ENCODE measurements at regions not wholly inside any gene's neighbourhood (a gene's known extent, or its start where the extent isn't known, plus 50 kb on each side); places are given as distances from the start of the nearest gene placed in this dataset.
"Not testable (repeated sequence)": the region's sequence is repeated elsewhere in the genome, so short reads cannot be mapped to it uniquely, and the experiment has no call there.

- no peak for DNase-seq
Measured at GRCh38 chr5:155619688-155620087, 606.1 kb downstream of the KIF4B start.

GRCh38 chr5:155620821-155621410 is 607.4 kb downstream of the KIF4B start:
- no peak for DNase-seq

DNA sequence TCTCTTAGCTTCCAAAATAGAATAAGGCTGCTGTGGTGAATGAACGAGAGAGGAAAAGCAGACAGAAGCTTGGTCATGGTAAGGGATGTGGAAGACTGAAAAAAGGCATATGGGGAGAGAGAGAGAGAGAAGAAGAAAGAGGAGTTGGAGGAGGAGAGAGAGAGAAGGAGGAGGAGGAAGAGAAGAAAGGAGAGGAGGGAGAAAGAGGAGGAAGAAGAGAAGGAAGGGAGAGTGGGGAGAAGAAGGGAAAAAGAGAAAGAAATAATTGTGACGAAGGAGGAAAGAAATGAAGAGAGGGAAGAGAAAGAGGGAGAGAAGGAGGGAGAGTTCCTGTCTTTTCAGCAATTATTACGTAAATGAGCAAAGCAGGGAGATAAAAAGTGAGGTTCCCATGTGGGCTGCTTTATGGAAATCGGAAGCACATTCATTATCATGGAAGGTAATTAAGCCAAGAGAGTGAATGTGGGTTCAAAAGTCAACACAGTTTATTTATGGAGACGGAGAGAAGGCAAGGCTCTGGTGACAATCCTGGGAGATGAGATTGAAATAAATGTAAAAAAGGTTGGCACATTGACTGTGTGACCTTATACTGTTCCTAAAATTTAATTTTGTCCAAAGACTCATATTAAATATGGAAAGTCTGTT is 611.2 kb downstream of the KIF4B start:
- DNase-seq: no peak

GRCh38 chr5:155625315-155625714 is 611.8 kb downstream of the KIF4B start:
- no peak for DNase-seq

- DNase-seq: no peak
Measured at GRCh38 chr5:155625897-155626543, 612.5 kb downstream of the KIF4B start.

- no peak for DNase-seq
Measured at GRCh38 chr5:155626592-155626991, 613.0 kb downstream of the KIF4B start.

- DNase-seq: no peak
Measured at GRCh38 chr5:155628346-155628745, 614.8 kb downstream of the KIF4B start.

DNA sequence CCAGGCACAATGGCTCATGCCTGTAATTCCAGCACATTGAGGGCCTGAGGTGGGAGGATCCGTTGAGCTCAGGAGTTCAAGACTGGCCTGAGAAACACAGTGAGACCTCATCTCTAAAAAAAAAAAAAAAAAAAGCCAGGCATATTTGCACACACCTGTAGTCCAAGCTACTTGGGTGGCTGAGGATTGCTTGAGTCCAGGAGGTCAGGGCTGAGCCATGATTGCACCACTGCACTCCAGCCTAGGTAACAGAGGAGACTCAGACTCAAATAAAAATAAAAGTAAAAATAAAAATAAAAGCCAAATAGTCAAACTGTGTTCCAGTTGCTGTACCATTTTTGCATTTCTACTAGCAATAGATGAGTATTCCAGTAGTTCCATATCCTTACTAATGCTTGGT is 616.0 kb downstream of the KIF4B start:
- no peak for DNase-seq

- no peak for DNase-seq
Measured at GRCh38 chr5:155631116-155631515, 617.6 kb downstream of the KIF4B start.

DNA sequence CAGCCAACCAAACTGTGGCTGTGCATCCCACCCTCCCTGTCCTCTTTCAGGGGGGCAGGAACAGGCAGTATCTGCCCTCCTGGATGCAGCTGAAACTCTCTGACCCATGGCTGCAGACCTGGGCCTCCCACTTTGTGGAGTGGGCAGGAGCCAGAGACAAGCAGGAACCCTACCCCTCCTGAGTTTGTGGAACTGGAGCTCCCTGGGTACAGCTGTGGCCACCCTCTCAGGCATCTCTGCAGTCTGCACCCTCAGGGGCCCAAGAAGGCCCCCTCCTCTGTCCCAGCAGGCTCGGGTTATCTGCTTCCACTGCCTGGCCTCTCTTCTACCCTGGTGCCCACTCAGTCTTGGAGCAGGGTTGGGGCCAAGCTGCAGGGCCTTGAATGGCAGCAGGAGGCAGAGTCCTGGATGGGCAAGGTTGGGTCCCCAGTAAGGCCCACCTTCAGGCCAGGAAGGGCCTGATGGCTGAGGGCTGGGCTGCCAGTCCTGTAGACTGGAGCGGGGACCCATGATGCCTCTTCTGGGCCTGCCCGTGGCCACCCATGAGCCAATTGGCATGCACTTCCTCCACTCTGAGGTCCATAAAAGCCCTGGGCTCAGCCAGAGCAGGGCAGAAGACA is 619.9 kb downstream of the KIF4B start:
- no peak for DNase-seq

- DNase-seq: no peak
Measured at GRCh38 chr5:155649666-155650065, 636.1 kb downstream of the KIF4B start.

GRCh38 chr5:155655569-155655968 is 642.0 kb downstream of the KIF4B start:
- DNase-seq: no peak

GRCh38 chr5:155661859-155662258 is 648.3 kb downstream of the KIF4B start:
- no peak for DNase-seq

- no peak for DNase-seq
Measured at GRCh38 chr5:155665361-155665760, 651.8 kb downstream of the KIF4B start.

DNA sequence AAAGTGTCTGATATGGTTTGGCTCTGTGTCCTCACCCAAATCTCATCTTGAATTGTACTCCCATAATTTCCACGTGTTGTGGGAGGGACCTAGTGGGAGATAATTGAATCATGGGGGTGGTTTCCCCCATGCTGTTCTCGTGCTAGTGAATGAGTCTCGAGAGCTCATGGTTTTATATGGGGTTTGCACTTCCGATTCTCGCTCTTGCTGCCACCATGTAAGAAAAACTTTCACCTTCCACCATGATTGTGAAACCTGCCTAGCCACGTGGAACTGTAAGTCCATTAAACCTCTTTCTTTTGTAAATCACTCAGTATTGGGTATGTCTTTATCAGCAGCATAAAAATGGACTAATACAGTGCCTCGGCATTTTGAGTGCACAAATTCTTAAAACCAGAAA is 655.0 kb upstream of the SGCD start:
- DNase-seq: not testable (repeated sequence)

DNA sequence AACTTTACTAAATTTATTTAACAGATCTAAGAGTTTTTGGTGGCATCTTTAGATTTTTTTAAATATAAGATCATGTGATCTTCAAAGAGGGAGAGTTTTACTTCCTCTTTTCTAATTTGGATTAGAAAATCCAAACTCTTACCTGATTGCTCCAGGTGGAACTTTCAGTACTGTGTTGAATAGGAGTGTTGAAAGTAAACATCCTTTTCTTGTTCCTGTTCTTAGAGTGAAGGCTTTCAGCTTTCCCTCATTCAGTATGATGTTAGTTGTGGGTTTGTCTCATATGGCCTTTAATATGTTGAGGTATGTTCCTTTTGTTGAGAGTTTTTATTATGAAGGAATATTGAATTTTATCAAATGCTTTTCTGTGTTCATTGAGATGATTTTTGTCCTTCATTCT is 650.0 kb upstream of the SGCD start:
- DNase-seq: no peak

GRCh38 chr5:155678371-155678770 is 648.6 kb upstream of the SGCD start:
- DNase-seq: no peak

- DNase-seq: no peak
Measured at GRCh38 chr5:155679530-155679929, 647.4 kb upstream of the SGCD start.

GRCh38 chr5:155684417-155684816 is 642.5 kb upstream of the SGCD start:
- no peak for DNase-seq

- no peak for DNase-seq
Measured at GRCh38 chr5:155686131-155686530, 640.8 kb upstream of the SGCD start.

DNA sequence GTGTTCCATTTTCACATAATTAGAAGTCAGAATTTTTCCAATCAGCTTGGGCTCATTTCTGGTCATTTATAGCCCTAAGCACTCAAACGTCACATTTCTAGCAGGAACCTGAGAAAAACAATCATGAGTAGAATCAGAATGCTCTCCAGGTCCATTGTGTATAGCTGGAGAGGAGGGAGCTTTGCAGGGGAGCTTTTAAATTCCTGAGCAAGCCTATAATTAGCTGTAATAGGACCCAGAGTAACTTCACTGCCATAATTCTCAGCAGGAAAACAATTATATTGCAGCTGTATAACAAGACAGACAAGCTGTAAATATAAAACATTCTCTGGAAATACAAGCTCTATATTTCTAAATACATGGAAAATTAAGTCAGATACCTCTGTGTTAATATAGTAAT is 637.6 kb upstream of the SGCD start:
- DNase-seq: no peak

GRCh38 chr5:155696362-155696761 is 630.6 kb upstream of the SGCD start:
- no peak for DNase-seq

DNA sequence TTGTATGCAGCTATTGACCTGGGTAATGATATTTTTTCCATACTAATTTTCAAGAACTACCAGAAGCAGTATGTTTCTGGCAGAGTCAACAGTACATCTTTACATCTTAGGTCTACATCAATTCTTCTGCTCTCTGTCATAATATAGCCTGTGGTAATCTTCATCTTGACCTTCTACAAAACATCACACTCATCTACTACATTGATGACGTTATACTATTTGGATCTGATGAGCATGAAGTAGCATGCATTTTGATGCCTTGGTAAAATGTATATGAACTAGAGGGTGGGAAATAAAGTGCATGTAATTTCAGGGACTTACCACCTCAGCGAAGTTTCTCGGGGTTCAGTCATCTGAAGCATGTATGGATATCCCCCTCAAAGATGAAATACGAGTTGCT is 629.7 kb upstream of the SGCD start:
- DNase-seq: no peak

Data from right lung (tissue), 2 donors.